22Rv1 (cell line): ENCODE measurements at regions not wholly inside any gene's neighbourhood (a gene's known extent, or its start where the extent isn't known, plus 50 kb on each side); places are given as distances from the start of the nearest gene placed in this dataset.

Experiments
- H3K27ac ChIP-seq: fragments of 450-650 bp; 2 replicates; pipeline ENCODE4 v1.5.1; 2017
- ZFX ChIP-seq: fragments of 450-650 bp; IDR thresholded peaks from 2 replicates; pipeline ENCODE4 v1.6.1; 2017; ENCODE audit warnings: antibody characterized with exemption, borderline replicate concordance
- TF ChIP-seq, protein P1 (sequence below): fragments of 450-650 bp; IDR thresholded peaks from 2 replicates; pipeline ENCODE4 v1.5.1; 2017; ENCODE audit warnings: mild to moderate bottlenecking

DNA sequence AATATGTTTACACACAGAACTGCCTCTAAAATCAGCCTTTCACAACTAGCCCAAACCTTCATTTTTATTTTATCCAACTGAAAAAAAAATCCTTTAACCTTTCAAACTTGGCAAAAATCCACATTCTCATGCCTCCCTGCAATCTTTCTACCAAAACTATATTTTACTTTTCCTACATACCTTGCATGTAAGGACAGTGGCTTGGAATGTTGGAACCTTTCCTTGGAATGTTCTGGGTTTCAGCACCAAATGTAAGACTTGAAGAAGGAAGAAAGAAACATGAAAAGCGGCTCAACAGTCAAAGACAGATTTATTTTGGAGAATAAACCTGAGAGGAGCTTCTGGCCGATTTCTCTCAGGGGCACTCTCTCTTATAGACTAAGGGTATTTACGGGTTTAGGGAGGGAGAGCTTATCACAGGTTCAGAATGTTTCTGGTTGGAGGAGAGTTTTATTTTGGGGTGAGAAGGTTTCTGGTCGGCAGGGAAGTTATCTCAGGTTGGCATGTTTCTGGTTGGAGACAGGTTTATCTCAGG lies 79.7 kb downstream of the RRM2 start:
- no peak for TF ChIP-seq ZFX
- TF ChIP-seq, protein P1, sequence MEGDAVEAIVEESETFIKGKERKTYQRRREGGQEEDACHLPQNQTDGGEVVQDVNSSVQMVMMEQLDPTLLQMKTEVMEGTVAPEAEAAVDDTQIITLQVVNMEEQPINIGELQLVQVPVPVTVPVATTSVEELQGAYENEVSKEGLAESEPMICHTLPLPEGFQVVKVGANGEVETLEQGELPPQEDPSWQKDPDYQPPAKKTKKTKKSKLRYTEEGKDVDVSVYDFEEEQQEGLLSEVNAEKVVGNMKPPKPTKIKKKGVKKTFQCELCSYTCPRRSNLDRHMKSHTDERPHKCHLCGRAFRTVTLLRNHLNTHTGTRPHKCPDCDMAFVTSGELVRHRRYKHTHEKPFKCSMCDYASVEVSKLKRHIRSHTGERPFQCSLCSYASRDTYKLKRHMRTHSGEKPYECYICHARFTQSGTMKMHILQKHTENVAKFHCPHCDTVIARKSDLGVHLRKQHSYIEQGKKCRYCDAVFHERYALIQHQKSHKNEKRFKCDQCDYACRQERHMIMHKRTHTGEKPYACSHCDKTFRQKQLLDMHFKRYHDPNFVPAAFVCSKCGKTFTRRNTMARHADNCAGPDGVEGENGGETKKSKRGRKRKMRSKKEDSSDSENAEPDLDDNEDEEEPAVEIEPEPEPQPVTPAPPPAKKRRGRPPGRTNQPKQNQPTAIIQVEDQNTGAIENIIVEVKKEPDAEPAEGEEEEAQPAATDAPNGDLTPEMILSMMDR: no peak
- H3K27ac ChIP-seq: no peak overlapping the region

DNA sequence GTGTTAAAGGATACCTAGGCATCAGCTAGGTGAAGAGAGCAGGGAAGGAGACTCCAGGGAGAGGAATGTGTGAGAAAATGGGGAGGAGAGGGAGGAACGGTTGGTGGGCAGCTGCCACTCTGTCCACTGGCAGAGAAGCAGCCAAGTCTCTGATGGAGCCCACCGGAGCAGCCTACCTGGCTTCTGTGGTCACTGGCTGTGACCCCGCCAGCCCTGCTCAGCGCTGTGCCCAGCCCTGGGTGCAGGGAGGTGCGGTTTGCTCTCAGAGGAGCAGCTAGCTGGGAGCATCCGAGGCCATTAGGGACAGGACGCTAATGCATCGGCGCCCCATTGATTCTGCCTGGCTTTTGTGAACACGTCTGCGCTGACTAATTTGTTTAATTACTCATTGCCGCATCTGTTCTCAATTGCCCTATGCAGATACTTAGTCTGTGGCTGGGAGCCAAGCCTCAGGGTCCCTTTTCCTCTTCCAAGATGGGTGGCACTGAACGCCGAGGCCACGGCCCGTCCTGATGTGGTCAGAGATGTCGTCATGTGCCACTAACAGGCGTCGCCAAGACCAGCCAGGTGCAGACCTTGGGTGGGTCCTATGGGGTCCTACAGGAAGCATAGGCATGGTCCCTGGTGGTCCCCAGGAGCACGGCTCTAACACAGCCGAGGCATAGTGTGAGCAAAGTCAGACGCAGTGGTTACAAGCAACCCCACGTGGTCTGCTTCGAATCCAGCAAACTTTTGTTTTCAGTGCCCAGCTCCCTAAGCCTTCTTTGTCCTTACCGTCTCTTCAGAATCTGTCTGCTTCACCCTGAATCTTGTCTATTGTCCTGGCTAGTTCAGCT lies 82.0 kb downstream of the RRM2 start:
- no peak for TF ChIP-seq ZFX
- TF ChIP-seq, protein P1: no peak
- H3K27ac ChIP-seq: no peak overlapping the region

DNA sequence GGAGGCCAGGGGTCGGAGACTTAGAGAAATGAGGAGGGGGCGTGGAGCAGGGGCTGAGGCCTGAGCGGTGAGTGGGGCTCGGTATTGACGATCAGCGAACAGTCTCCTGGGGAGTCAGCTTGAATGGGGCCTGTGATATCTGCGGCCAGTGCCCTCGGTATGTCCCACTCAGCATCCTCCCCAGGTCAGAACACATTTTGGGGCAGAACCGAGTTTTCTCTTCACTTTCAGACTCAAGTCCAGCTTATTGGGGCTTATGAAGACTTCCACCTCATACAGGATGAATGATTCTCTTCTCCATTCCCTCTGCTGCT lies 82.6 kb downstream of the RRM2 start:
- TF ChIP-seq ZFX: no peak
- TF ChIP-seq, protein P1: no peak

DNA sequence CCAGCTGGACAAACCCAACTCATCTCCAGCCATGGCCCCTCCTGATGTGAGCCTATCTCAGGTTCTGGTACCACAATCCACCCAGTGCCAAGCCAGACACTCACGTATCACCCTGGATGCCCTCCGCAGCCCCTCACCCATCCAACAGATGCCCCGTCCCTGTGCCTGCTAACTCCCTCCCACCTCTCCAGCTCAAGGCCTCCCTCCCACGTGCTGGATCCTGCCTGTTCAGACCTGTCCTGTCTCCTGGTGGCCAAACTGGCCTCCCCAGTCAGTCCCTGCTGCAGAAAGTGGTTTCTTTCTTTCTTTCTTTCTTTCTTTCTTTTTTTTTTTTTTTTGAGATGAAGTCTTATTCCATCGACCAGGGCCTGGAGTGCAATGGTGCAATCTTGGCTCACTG lies 86.2 kb downstream of the RRM2 start:
- no peak for TF ChIP-seq ZFX
- TF ChIP-seq, protein P1: no peak
- no peak overlapping the region for H3K27ac ChIP-seq

More for the DNA sequence above, 82.6 kb downstream of the RRM2 start:
- no peak overlapping the region for H3K27ac ChIP-seq

DNA sequence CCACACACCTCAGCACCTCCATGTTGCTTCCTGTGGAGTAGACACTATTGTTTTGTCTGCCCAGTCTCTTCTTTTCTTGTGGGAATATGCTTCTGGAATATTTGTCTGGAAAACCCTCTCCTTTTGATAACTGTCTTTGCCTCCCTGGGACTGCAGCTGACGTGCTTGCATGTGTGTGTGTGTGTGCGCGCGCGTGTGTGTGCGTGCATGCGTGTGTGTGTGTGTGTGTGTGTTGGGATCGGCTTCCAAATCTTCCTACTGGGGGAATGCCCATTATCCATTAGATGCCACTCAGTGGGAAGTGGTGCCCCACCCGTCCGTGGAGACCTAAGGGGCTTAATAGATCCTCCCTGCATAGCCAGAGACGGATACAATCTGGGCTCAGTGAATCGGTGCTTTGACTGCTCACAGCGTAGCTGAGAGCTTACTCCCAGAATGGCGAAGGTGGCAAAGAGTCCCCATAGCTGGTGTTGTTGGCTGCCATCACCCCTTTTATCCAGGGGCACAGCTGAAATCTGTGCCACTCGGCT lies 86.9 kb downstream of the RRM2 start:
- H3K27ac ChIP-seq: no peak overlapping the region
- no peak for TF ChIP-seq ZFX
- TF ChIP-seq, protein P1: no peak

DNA sequence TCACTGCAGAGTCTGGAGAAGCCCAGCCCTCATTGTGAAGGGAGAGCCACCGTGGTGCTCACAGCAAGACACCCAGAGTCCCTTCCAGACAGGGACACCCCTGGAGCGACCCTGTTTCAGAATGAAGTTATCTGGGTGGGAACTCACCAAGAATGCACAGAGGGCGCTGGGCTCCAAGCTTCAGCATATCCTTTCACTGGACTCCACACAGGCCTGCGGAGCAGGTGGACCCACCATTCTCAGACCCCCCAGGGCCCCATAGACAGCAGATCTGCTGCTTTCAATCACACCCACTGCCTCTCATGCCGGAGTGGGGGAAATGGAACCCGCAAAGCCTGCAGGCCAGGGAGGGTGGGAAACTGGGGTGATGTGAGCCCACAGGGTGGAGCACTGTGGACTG lies 87.8 kb downstream of the RRM2 start:
- TF ChIP-seq, protein P1: no peak
- TF ChIP-seq ZFX: no peak

DNA sequence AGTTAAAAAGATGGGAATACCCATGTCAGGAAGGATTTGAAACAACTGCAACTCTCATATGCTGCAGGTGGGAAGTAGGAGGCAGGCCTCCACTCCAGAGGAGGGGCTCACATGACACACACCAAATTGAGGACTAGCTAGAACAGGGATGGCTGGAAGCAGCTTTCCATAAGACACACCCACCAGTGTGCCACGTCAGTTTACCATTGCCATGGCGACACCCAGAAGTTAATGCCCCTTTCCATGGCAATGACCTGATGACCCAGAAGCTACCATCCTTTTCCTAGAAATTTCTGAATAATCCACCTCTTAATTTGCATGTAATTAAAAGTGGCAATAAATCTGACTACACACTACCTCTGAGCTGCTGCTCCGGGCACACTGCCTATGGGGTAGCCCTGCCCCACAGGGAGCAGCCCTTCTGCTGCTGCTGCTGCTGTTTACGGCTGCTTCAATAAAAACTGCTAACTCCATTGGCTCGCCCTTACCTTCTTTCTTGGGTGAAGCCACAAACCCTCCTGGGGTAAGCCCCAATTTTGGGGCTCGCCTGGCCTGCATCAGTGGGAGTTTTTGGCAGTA lies 89.4 kb downstream of the RRM2 start:
- no peak for TF ChIP-seq ZFX
- TF ChIP-seq, protein P1: no peak
- no peak overlapping the region for H3K27ac ChIP-seq

More for the DNA sequence above, 87.8 kb downstream of the RRM2 start:
- H3K27ac ChIP-seq: no peak overlapping the region
